Sigmoid colon (tissue), 6 donors: ENCODE measurements at regions not wholly inside any gene's neighbourhood (a gene's known extent, or its start where the extent isn't known, plus 50 kb on each side); places are given as distances from the start of the nearest gene placed in this dataset.

ENCODE experiments used
- DNase-seq: peaks from one replicate; pipeline ENCODE4 v3.0.0-alpha.2; 2019
- H3K27ac ChIP-seq, 4 donors: fragments of 200-600 bp; sonication (generic); one replicate each; pipeline ENCODE4 v1.5.1; 2016 to 2019; ENCODE audit warnings: mild to moderate bottlenecking in 1 of 4
- H3K27me3 ChIP-seq, 3 donors: fragments of 200-600 bp; sonication (generic); one replicate each; pipeline ENCODE4 v1.5.1; 2019; ENCODE audit warnings: mild to moderate bottlenecking in 1 of 3
- H3K36me3 ChIP-seq, 4 donors: fragments of 200-600 bp; sonication (generic); one replicate each; pipeline ENCODE4 v1.5.1; 2016 to 2019
- H3K4me1 ChIP-seq, 4 donors: fragments of 200-600 bp; sonication (generic); one replicate each; pipeline ENCODE4 v1.5.1; 2017 to 2019
- H3K4me3 ChIP-seq, 4 donors: fragments of 200-600 bp; sonication (generic); one replicate each; pipeline ENCODE4 v1.5.1; 2017 to 2019; ENCODE audit warnings: mild to moderate bottlenecking in 2 of 4, moderate library complexity in 1 of 4
- H3K9me3 ChIP-seq, 4 donors: fragments of 200-600 bp in 3 of 4; sonication (generic) in 3 of 4; one replicate each; pipeline versions ENCODE4 v1.5.1 to v1.6.1; 2013 to 2019
- CTCF ChIP-seq, 4 experiments: fragments of 450-650 bp in 3 of 4; fragments of 200-600 bp in 1 of 4; IDR thresholded peaks; one replicate each; pipeline ENCODE4 v1.5.1; 2016 to 2019; ENCODE audit warnings: antibody characterized with exemption in 4 of 4, mild to moderate bottlenecking in 3 of 4, moderate library complexity in 2 of 4
- EP300 ChIP-seq, 4 donors: sonication (generic); formaldehyde crosslinking; IDR thresholded peaks; one replicate each; pipeline ENCODE4 v1.6.1; 2017; ENCODE audit warnings: antibody characterized with exemption in 4 of 4
- POLR2A ChIP-seq, 2 donors: fragments of 450-650 bp; IDR thresholded peaks; one replicate each; pipeline ENCODE4 v1.6.1; 2016; ENCODE audit warnings: antibody characterized with exemption in 2 of 2, mild to moderate bottlenecking in 2 of 2, moderate library complexity in 2 of 2
- POLR2AphosphoS5 ChIP-seq, 4 donors: sonication (generic); formaldehyde crosslinking; IDR thresholded peaks; one replicate each; pipeline ENCODE4 v1.6.1; 2017; ENCODE audit warnings: antibody characterized with exemption in 4 of 4
- WGBS, 2 donors: extraction: QIAGEN DNeasy Blood & Tissue Kit; methylation state at CpG; one replicate each; pipeline ENCODE4 v1.1.7; 2013; 5-methylcytosine and 5-hydroxymethylcytosine counted together
- intact Hi-C: fragments of 100-400 bp; cut with DNase I; formaldehyde crosslinking; loops from one replicate; pipeline ENCODE4 v1.15.1; 2023
- donor health status: healthy with polysubstance abuse.
- donor health status: healthy.

DNA sequence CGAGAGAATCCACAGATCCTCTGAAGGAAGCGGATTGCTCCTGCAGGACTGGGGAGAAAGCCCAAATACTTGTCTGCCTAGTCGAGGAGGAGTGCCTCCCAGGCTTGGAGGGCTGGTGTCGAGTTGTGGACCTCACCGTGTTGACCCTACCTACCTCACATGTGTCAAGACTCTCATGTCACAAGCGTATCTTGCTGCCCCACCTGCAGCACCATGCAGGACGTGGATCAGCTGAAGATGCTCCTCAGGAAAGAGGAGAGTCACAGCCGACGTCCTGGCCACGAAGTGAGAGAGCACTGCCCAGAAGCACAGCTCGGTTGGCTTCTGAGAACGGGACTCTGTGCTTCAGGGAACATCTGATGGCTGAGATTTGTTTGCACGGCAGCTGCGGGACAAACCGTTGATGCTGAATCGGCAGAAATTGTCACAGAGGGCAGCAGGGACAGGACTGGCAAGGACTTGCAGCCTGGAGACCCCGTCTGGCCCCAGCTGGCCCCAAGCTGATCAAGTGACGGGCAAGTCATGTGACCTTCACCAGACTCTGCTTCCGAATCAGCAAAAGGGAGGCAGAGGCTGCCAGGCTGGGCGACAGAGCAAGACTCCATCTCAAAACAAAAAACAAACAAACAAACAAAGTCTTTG lies 119.1 kb upstream of the ITGA1 start:
- no peaks in the 10 kb centered on the region for H3K36me3 ChIP-seq

GRCh38 chr5:52672459-52672858 lies 115.3 kb upstream of the ITGA1 start:
- Histone ChIP-seq H3K36me3 (no peaks in the 10 kb centered on the region), H3K4me3 (no peak overlapping the region), H3K27ac (no peak overlapping the region), H3K9me3 (no peaks in the 10 kb centered on the region), H3K27me3 (no peaks in the 10 kb centered on the region), H3K4me1 (peaks cover 0 to 7% (median 3%) of the 10 kb centered on the region in 4 donors)
- DNase-seq, result no peak
- TF ChIP-seq EP300 (IDR thresholded peaks at IDR 0.05) (no peak), POLR2AphosphoS5 (IDR thresholded peaks at IDR 0.05) (no peak), POLR2A (IDR thresholded peaks at IDR 0.05) (no peak), CTCF (IDR thresholded peaks at IDR 0.05) (no peak)
- intact Hi-C loops, result no loop called here
- 13 to 31% methylated on average over 1 of the region's 1 CpG for WGBS, 2 donors

More for the DNA sequence above, 119.1 kb upstream of the ITGA1 start:
- no peak overlapping the region for H3K4me3 ChIP-seq
- peaks cover 0 to 24% (median 13%) of the 10 kb centered on the region in 4 donors for H3K4me1 ChIP-seq
- H3K27me3 ChIP-seq, result no peaks in the 10 kb centered on the region
- no peak overlapping the region for H3K27ac ChIP-seq
- 86 to 88% methylated on average over 20 of the region's 20 CpGs for WGBS, 2 donors
- H3K9me3 ChIP-seq, result no peaks in the 10 kb centered on the region
- intact Hi-C loops, result no loop called here
- no peak for DNase-seq
- TF ChIP-seq POLR2AphosphoS5 (IDR thresholded peaks at IDR 0.05) (no peak), POLR2A (IDR thresholded peaks at IDR 0.05) (no peak), CTCF (IDR thresholded peaks at IDR 0.05) (no peak), EP300 (IDR thresholded peaks at IDR 0.05) (no peak)

DNA sequence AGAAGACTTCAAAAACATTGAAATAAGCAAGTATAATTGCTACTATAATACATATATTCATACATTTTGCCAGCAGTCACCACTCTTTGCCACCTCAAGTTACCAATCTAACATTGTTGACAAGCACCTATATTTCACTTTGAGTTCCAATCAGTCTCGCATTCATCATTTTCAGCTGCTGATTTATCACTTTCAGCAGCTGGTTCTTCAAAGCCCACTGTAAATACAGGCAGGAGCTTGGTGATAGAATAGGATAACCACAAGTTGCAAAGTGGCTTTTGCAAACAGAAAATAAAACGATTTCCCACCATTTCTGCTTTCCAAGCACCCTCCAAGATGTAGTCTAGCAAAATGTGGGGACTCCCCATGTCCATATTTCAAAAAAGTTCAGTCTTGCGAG lies 114.2 kb upstream of the ITGA1 start:
- TF ChIP-seq POLR2AphosphoS5 (IDR thresholded peaks at IDR 0.05) (no peak), CTCF (IDR thresholded peaks at IDR 0.05) (no peak), EP300 (IDR thresholded peaks at IDR 0.05) (no peak), POLR2A (IDR thresholded peaks at IDR 0.05) (no peak)
- Histone ChIP-seq H3K4me3 (no peak overlapping the region), H3K27me3 (no peaks in the 10 kb centered on the region), H3K9me3 (no peaks in the 10 kb centered on the region), H3K27ac (no peak overlapping the region), H3K36me3 (no peaks in the 10 kb centered on the region), H3K4me1 (peaks cover 0 to 7% (median 3%) of the 10 kb centered on the region in 4 donors)
- no peak for DNase-seq
- 61 to 69% methylated on average over 3 of the region's 3 CpGs for WGBS, 2 donors
- intact Hi-C loops, result no loop called here

GRCh38 chr5:52674815-52675545 lies 112.7 kb upstream of the ITGA1 start:
- intact Hi-C loops, result no loop called here
- H3K36me3 ChIP-seq, result no peaks in the 10 kb centered on the region
- peaks cover 0 to 7% (median 3%) of the 10 kb centered on the region in 4 donors for H3K4me1 ChIP-seq
- H3K27ac ChIP-seq, result no peak overlapping the region
- DNase-seq, result no peak
- 75 to 84% methylated on average over 5 of the region's 5 CpGs for WGBS, 2 donors
- TF ChIP-seq POLR2A (IDR thresholded peaks at IDR 0.05), result no peak
- TF ChIP-seq POLR2AphosphoS5 (IDR thresholded peaks at IDR 0.05), result no peak
- no peak for TF ChIP-seq EP300 (IDR thresholded peaks at IDR 0.05)
- no peak for TF ChIP-seq CTCF (IDR thresholded peaks at IDR 0.05)
- no peaks in the 10 kb centered on the region for H3K27me3 ChIP-seq
- H3K4me3 ChIP-seq, result no peak overlapping the region
- no peaks in the 10 kb centered on the region for H3K9me3 ChIP-seq
